T47D (cell line): ENCODE measurements at regions not wholly inside any gene's neighbourhood (a gene's known extent, or its start where the extent isn't known, plus 50 kb on each side); places are given as distances from the start of the nearest gene placed in this dataset.

ENCODE experiments used
- DNase-seq, 2 experiments: peaks; one replicate each; pipeline versions ENCODE4 v3.0.0 to v3.0.0-alpha.2; 2011 to 2012; ENCODE audit warnings: low read depth in 1 of 2, low spot score in 1 of 2
- JUND ChIP-seq: IDR thresholded peaks from 2 replicates; pipeline ENCODE4 v1.6.1; 2012; ENCODE audit warnings: low read depth
- in situ Hi-C: cut with HindIII; loops from 2 replicates; pipeline ENCODE4 v1.10.0; 2016; ENCODE audit warnings: low sequenced_read_pairs, low pct_unique_long_range_greater_than_20kb

GRCh38 chr5:29089591-29090130 lies 2051.3 kb upstream of the CDH9 start:
- DNase-seq, result no peak
- in situ Hi-C loops, result no loop called here
- no peak for TF ChIP-seq JUND

- in situ Hi-C loops, result no loop called here
- DNase-seq, result peak in 1 of 2 experiments; percentile 5
- TF ChIP-seq JUND, result no peak
These were observed 2046.8 kb upstream of the CDH9 start for GRCh38 chr5:29085142-29085541.

GRCh38 chr5:29079771-29080170 lies 2041.4 kb upstream of the CDH9 start:
- TF ChIP-seq JUND, result no peak
- peak in 1 of 2 experiments; percentile 6 for DNase-seq
- in situ Hi-C loops, result no loop called here

- DNase-seq, result no peak
- in situ Hi-C loops, result no loop called here
- no peak for TF ChIP-seq JUND
These were observed 2039.1 kb upstream of the CDH9 start for GRCh38 chr5:29077451-29077850.

GRCh38 chr5:29069104-29069402 lies 2030.7 kb upstream of the CDH9 start:
- no peak for TF ChIP-seq JUND
- DNase-seq, result no peak
- in situ Hi-C loops, result no loop called here

- no peak for DNase-seq
- in situ Hi-C loops, result no loop called here
- TF ChIP-seq JUND, result no peak
These were observed 2023.0 kb upstream of the CDH9 start for GRCh38 chr5:29061381-29061780.

GRCh38 chr5:29054694-29055093 lies 2016.3 kb upstream of the CDH9 start:
- TF ChIP-seq JUND, result no peak
- no peak for DNase-seq
- in situ Hi-C loops, result no loop called here

- peak in 1 of 2 experiments; percentile 13 for DNase-seq
- TF ChIP-seq JUND, result no peak
- in situ Hi-C loops, result no loop called here
These were observed 2015.9 kb upstream of the CDH9 start for GRCh38 chr5:29054282-29054681.

- DNase-seq, result no peak
- in situ Hi-C loops, result no loop called here
- TF ChIP-seq JUND, result no peak
These were observed 2013.1 kb upstream of the CDH9 start for GRCh38 chr5:29051509-29051908.

GRCh38 chr5:29042152-29042551 lies 2003.8 kb upstream of the CDH9 start:
- TF ChIP-seq JUND, result no peak
- in situ Hi-C loops, result no loop called here
- DNase-seq, result no peak

GRCh38 chr5:29040404-29040803 lies 2002.0 kb upstream of the CDH9 start:
- DNase-seq, result no peak
- in situ Hi-C loops, result no loop called here
- no peak for TF ChIP-seq JUND

- no peak for DNase-seq
- in situ Hi-C loops, result no loop called here
- no peak for TF ChIP-seq JUND
These were observed 2001.6 kb upstream of the CDH9 start for GRCh38 chr5:29039994-29040393.

GRCh38 chr5:29037716-29038115 lies 1999.3 kb upstream of the CDH9 start:
- in situ Hi-C loops, result no loop called here

GRCh38 chr5:29024052-29024451 lies 1985.7 kb upstream of the CDH9 start:
- no peak for DNase-seq
- in situ Hi-C loops, result no loop called here

More at GRCh38 chr5:29037716-29038115, 1999.3 kb upstream of the CDH9 start:
- DNase-seq, result no peak
- TF ChIP-seq JUND, result no peak

GRCh38 chr5:29023541-29023940 lies 1985.2 kb upstream of the CDH9 start:
- TF ChIP-seq JUND, result no peak
- peak in 1 of 2 experiments; percentile 24 for DNase-seq
- in situ Hi-C loops, result no loop called here

More at GRCh38 chr5:29024052-29024451, 1985.7 kb upstream of the CDH9 start:
- TF ChIP-seq JUND, result no peak
